ENCODE measurements at regions not wholly inside any gene's neighbourhood (a gene's known extent, or its start where the extent isn't known, plus 50 kb on each side); places are given as distances from the start of the nearest gene placed in this dataset.
"Not testable (repeated sequence)": the region's sequence is repeated elsewhere in the genome, so short reads cannot be mapped to it uniquely, and the experiment has no call there.

- DNase-seq = no peak
Measured at GRCh38 chr3:135560847-135561246, 404.7 kb upstream of the PPP2R3A start.

- DNase-seq = no peak
Measured at GRCh38 chr3:135564696-135565095, 400.8 kb upstream of the PPP2R3A start.

GRCh38 chr3:135565546-135565945 lies 400.0 kb upstream of the PPP2R3A start:
- no peak for DNase-seq

GRCh38 chr3:135567223-135567622 lies 398.3 kb upstream of the PPP2R3A start:
- DNase-seq = no peak

- DNase-seq = no peak
Measured at GRCh38 chr3:135576751-135577150, 388.8 kb upstream of the PPP2R3A start.

GRCh38 chr3:135581806-135582205 lies 383.7 kb upstream of the PPP2R3A start:
- no peak for DNase-seq

- DNase-seq = no peak
Measured at GRCh38 chr3:135582800-135583199, 382.7 kb upstream of the PPP2R3A start.

- no peak for DNase-seq
Measured at GRCh38 chr3:135596563-135596962, 369.0 kb upstream of the PPP2R3A start.

- no peak for DNase-seq
Measured at GRCh38 chr3:135597855-135598254, 367.7 kb upstream of the PPP2R3A start.

- no peak for DNase-seq
Measured at GRCh38 chr3:135598597-135598996, 366.9 kb upstream of the PPP2R3A start.

- not testable (repeated sequence) for DNase-seq
Measured at GRCh38 chr3:135604512-135604911, 361.0 kb upstream of the PPP2R3A start.

- no peak for DNase-seq
Measured at GRCh38 chr3:135618123-135618522, 347.4 kb upstream of the PPP2R3A start.

GRCh38 chr3:135621184-135621920 lies 344.2 kb upstream of the PPP2R3A start:
- no peak for DNase-seq

GRCh38 chr3:135622215-135622614 lies 343.3 kb upstream of the PPP2R3A start:
- no peak for DNase-seq

- no peak for DNase-seq
Measured at GRCh38 chr3:135622656-135623055, 342.9 kb upstream of the PPP2R3A start.

- DNase-seq = no peak
Measured at GRCh38 chr3:135623558-135623957, 342.0 kb upstream of the PPP2R3A start.

GRCh38 chr3:135627057-135627456 lies 338.5 kb upstream of the PPP2R3A start:
- DNase-seq = no peak

- no peak for DNase-seq
Measured at GRCh38 chr3:135629701-135630408, 335.7 kb upstream of the PPP2R3A start.

- DNase-seq = no peak
Measured at GRCh38 chr3:135632556-135633065, 332.9 kb upstream of the PPP2R3A start.

- no peak for DNase-seq
Measured at GRCh38 chr3:135633078-135633477, 332.4 kb upstream of the PPP2R3A start.

GRCh38 chr3:135636596-135636995 lies 328.9 kb upstream of the PPP2R3A start:
- no peak for DNase-seq

- no peak for DNase-seq
Measured at GRCh38 chr3:135637013-135637412, 328.5 kb upstream of the PPP2R3A start.

- DNase-seq = no peak
Measured at GRCh38 chr3:135641761-135642160, 323.8 kb upstream of the PPP2R3A start.

- DNase-seq = no peak
Measured at GRCh38 chr3:135645541-135645940, 320.0 kb upstream of the PPP2R3A start.
